ENCODE measurements at regions not wholly inside any gene's neighbourhood (a gene's known extent, or its start where the extent isn't known, plus 50 kb on each side); places are given as distances from the start of the nearest gene placed in this dataset.

GRCh38 chr13:103516015-103516795, 450.0 kb upstream of the SLC10A2 start:
- Histone ChIP-seq H3K36me3 (ENCODE audit: control insufficient read depth, insufficient read depth, low read length) (no peaks in the 10 kb centered on the region), H4K20me1 (ENCODE audit: insufficient read depth, low read length) (no peaks in the 10 kb centered on the region), H3K4me3 (ENCODE audit: insufficient read depth, low read depth, low read length) (no peak overlapping the region), H4K5ac (ENCODE audit: low read depth, low read length) (no peak overlapping the region), H3K9me1 (ENCODE audit: insufficient read depth, low read length) (no peaks in the 10 kb centered on the region), H3K9ac (ENCODE audit: low read depth, low read length) (no peak overlapping the region), H3K9me3 (ENCODE audit: control insufficient read depth, insufficient read depth, low read length) (peaks cover 8% of the 10 kb centered on the region; the same call in 1 of the 2 replicates), H2BK5ac (ENCODE audit: low read depth, low read length, poor library complexity, severe bottlenecking) (no peak overlapping the region), H2AK5ac (ENCODE audit: low read depth, low read length) (no peak overlapping the region), H3K79me1 (ENCODE audit: low read depth in 1 of 2, low read length in 2 of 2) (no peaks in the 10 kb centered on the region), H4K8ac (ENCODE audit: low read depth in 2 of 2, low read length in 2 of 2) (no peak overlapping the region), H4K91ac (ENCODE audit: insufficient read depth, low read depth, low read length) (no peak overlapping the region), H3K4ac (ENCODE audit: low read depth, low read length) (no peak overlapping the region), H2BK120ac (ENCODE audit: low read depth, low read length) (no peak overlapping the region), H2AK9ac (replicated peaks; ENCODE audit: low read depth, low read length, poor library complexity) (no peak overlapping the region), H2BK15ac (ENCODE audit: low read depth, low read length) (no peak overlapping the region), H3K56ac (ENCODE audit: extremely low read depth, insufficient read depth, low read length) (no peak overlapping the region), H3K14ac (replicated peaks; ENCODE audit: low read depth, low read length) (no peak overlapping the region), H2BK20ac (ENCODE audit: low read depth, low read length) (no peak overlapping the region), H3K18ac (ENCODE audit: low read depth, low read length) (no peak overlapping the region), H3K23ac (ENCODE audit: low read depth, low read length) (no peak overlapping the region), H3K27me3 (ENCODE audit: control insufficient read depth, insufficient read depth, low read length) (no peaks in the 10 kb centered on the region), H2AFZ (replicated peaks; ENCODE audit: low read length, poor library complexity) (no peak overlapping the region), H3K27ac (ENCODE audit: insufficient read depth, low read length) (no peak overlapping the region), H3K4me2 (ENCODE audit: low read depth, low read length) (no peak overlapping the region), H3K4me1 (ENCODE audit: control insufficient read depth, insufficient read depth, low read length) (no peaks in the 10 kb centered on the region)
- no peak for ATAC-seq (ENCODE audit: low read depth)
- dilution Hi-C loops (cut with HindIII; ENCODE audit: low sequenced_read_pairs, unreplicated experiment) (no loop called here), intact Hi-C loops (cut with micrococcal nuclease) (no loop called here), in situ Hi-C loops (cut with MboI; ENCODE audit: low sequenced_read_pairs) (no loop called here)
- no peak for TF ChIP-seq CTCF (conservative IDR thresholded peaks at IDR 0.05; ENCODE audit: low read depth, low read length)
- TF ChIP-seq MAFK (IDR thresholded peaks at IDR 0.05; ENCODE audit: low read depth, low read length) = no peak
- no peak for TF ChIP-seq RCOR1 (IDR thresholded peaks at IDR 0.05; ENCODE audit: insufficient replicate concordance, low read length)
- no peak for TF ChIP-seq ELK1 (IDR thresholded peaks at IDR 0.05; ENCODE audit: borderline replicate concordance, low read depth, low read length)
- no peak for TF ChIP-seq POLR2A (IDR thresholded peaks at IDR 0.05; ENCODE audit: low read depth, low read length)
- TF ChIP-seq RAD21 (IDR thresholded peaks at IDR 0.05; ENCODE audit: low read length) = no peak
- TF ChIP-seq CHD1 (IDR thresholded peaks at IDR 0.05; ENCODE audit: low read depth, low read length) = no peak
- WGBS, 2 experiments (ENCODE audit: extremely low coverage in 2 of 2, insufficient read length in 1 of 2) = 40% methylated on average over 1 of the region's 6 CpGs; no CpG with 5 or more reads in 1 of the 2 experiments
- DNase-seq = no peak
- ChIA-PET POLR2A (ENCODE audit: unreplicated experiment) (no interaction called here), CTCF (interaction anchor here (1.0 kb wide), 1 partner anchor 8 kb away, joined by 3 read pairs; no protein-coding TSS in a partner anchor)
- BruUV-seq (replicated peaks) = no TSS peak

Data from IMR-90 (cell line).